GM12878 (cell line): ENCODE measurements at regions not wholly inside any gene's neighbourhood (a gene's known extent, or its start where the extent isn't known, plus 50 kb on each side); places are given as distances from the start of the nearest gene placed in this dataset.

ENCODE experiments used
- CBX3 ChIP-seq: fragments of 200-600 bp; sonication (generic); IDR thresholded peaks from 2 replicates; pipeline ENCODE4 v1.6.1; 2016; ENCODE audit warnings: low read depth, borderline replicate concordance
- CEBPB ChIP-seq, 2 experiments: fragments of 150-350 bp in 1 of 2; IDR thresholded peaks; 2 replicates each; pipeline ENCODE4 v1.6.1; 2012 to 2014; ENCODE audit warnings: low read depth in 2 of 2, low read length in 2 of 2, borderline replicate concordance in 1 of 2, inconsistent platforms in 1 of 2
- CREB1 ChIP-seq: IDR thresholded peaks from 2 replicates; pipeline ENCODE4 v1.6.1; 2012; ENCODE audit warnings: low read depth, mild to moderate bottlenecking, inconsistent platforms
- CTCF ChIP-seq, 3 experiments: IDR thresholded peaks in 2 of 3; conservative IDR thresholded peaks in 1 of 3; 2 replicates each; pipeline ENCODE4 v1.5.1; 2011; ENCODE audit warnings: low read depth in 3 of 3, low read length in 3 of 3, mild to moderate bottlenecking in 3 of 3, control low read depth in 2 of 3, moderate library complexity in 2 of 3, inconsistent platforms in 1 of 3, mixed read lengths in 1 of 3; ENCODE audit not compliant: control insufficient read depth in 2 of 3, insufficient read depth in 1 of 3; ENCODE audit errors: extremely low read depth in 1 of 3
- EZH2 ChIP-seq: IDR thresholded peaks from 2 replicates; pipeline ENCODE4 v1.6.1; 2012; ENCODE audit warnings: low read depth, mild to moderate bottlenecking, control low read depth, inconsistent platforms, low read length, borderline replicate concordance; ENCODE audit not compliant: control insufficient read depth
- GABPA ChIP-seq: IDR thresholded peaks from 2 replicates; pipeline ENCODE4 v1.6.1; 2014; ENCODE audit warnings: antibody characterized with exemption, low read depth, mild to moderate bottlenecking, inconsistent platforms
- JUNB ChIP-seq: IDR thresholded peaks from 2 replicates; pipeline ENCODE4 v1.6.1; 2016; ENCODE audit warnings: antibody characterized with exemption, mild to moderate bottlenecking
- MAX ChIP-seq: IDR thresholded peaks from 2 replicates; pipeline ENCODE4 v1.6.1; 2012; ENCODE audit warnings: low read depth, low read length, improper control_type of control experiment
- NFIC ChIP-seq: IDR thresholded peaks from 2 replicates; pipeline ENCODE4 v1.6.1; 2012; ENCODE audit warnings: low read depth, mild to moderate bottlenecking, inconsistent platforms, low read length, moderate library complexity
- NFXL1 ChIP-seq: fragments of 450-650 bp; IDR thresholded peaks from 2 replicates; pipeline ENCODE4 v1.6.1; 2017; ENCODE audit warnings: antibody characterized with exemption, mild to moderate bottlenecking, borderline replicate concordance
- RB1 ChIP-seq: fragments of 450-650 bp; formaldehyde crosslinking; IDR thresholded peaks from 2 replicates; pipeline ENCODE4 v1.6.1; 2017; ENCODE audit warnings: mild to moderate bottlenecking, borderline replicate concordance
- RFX5 ChIP-seq: IDR thresholded peaks from 2 replicates; pipeline ENCODE4 v1.6.1; 2011; ENCODE audit warnings: low read depth, low read length, improper control_type of control experiment
- SIN3A ChIP-seq: IDR thresholded peaks from 2 replicates; pipeline ENCODE4 v1.6.1; 2012; ENCODE audit warnings: low read depth, low read length, improper control_type of control experiment
- TARDBP ChIP-seq: IDR thresholded peaks from 2 replicates; pipeline ENCODE4 v1.6.1; 2016; ENCODE audit warnings: borderline replicate concordance

- TF ChIP-seq CTCF (IDR thresholded peaks at IDR 0.05 in 2 of 3, conservative IDR thresholded peaks at IDR 0.05 in 1 of 3; ENCODE audit: control insufficient read depth in 2 of 3, extremely low read depth in 1 of 3, insufficient read depth in 1 of 3, low read depth in 3 of 3, low read length in 3 of 3): no peak
- TF ChIP-seq MAX: no peak
- TF ChIP-seq CBX3: no peak
- TF ChIP-seq CEBPB (IDR thresholded peaks at IDR 0.05; ENCODE audit: borderline replicate concordance in 1 of 2, low read depth in 2 of 2, low read length in 2 of 2): no peak
- no peak for TF ChIP-seq NFXL1
- TF ChIP-seq EZH2: no peak
- TF ChIP-seq RFX5: no peak
- no peak for TF ChIP-seq GABPA
- no peak for TF ChIP-seq TARDBP
- no peak for TF ChIP-seq CREB1
- no peak for TF ChIP-seq NFIC
- TF ChIP-seq JUNB: no peak
- no peak for TF ChIP-seq RB1
- no peak for TF ChIP-seq SIN3A
Observed at GRCh38 chr9:73234008-73234360, 82.3 kb downstream of the ANXA1 start.
